Thymus (tissue), 11 donors: ENCODE measurements at regions not wholly inside any gene's neighbourhood (a gene's known extent, or its start where the extent isn't known, plus 50 kb on each side); places are given as distances from the start of the nearest gene placed in this dataset.

Experiments used
- DNase-seq, 9 donors: peaks; one replicate each; pipeline ENCODE4 v3.0.0-alpha.2; 2013; ENCODE audit warnings: low spot score in 9 of 9, low read depth in 6 of 9, missing footprints in 1 of 9
- H3K27ac ChIP-seq, 2 donors: one replicate each; pipeline ENCODE4 v1.5.1; 2013; ENCODE audit warnings: control low read depth in 1 of 2, low read depth in 1 of 2, low read length in 1 of 2, mild to moderate bottlenecking in 1 of 2, moderate library complexity in 1 of 2
- H3K27me3 ChIP-seq, 2 donors: one replicate each; pipeline ENCODE4 v1.5.1; 2013; ENCODE audit warnings: low read length in 1 of 2; ENCODE audit not compliant: control insufficient read depth in 2 of 2, insufficient read depth in 1 of 2
- H3K36me3 ChIP-seq, 2 donors: one replicate each; pipeline ENCODE4 v1.5.1; 2013; ENCODE audit warnings: low read length in 1 of 2, mild to moderate bottlenecking in 1 of 2, moderate library complexity in 1 of 2; ENCODE audit not compliant: control insufficient read depth in 2 of 2, insufficient read depth in 2 of 2
- H3K4me1 ChIP-seq, 2 donors: one replicate each; pipeline ENCODE4 v1.5.1; 2013; ENCODE audit warnings: low read length in 2 of 2; ENCODE audit not compliant: control insufficient read depth in 2 of 2, insufficient read depth in 2 of 2
- H3K4me3 ChIP-seq, 2 donors: one replicate each; pipeline ENCODE4 v1.5.1; 2013; ENCODE audit warnings: low read length in 2 of 2, control low read depth in 1 of 2, mild to moderate bottlenecking in 1 of 2
- H3K9me3 ChIP-seq, 2 donors: one replicate each; pipeline ENCODE4 v1.5.1; 2013; ENCODE audit warnings: low read length in 1 of 2, mild to moderate bottlenecking in 1 of 2; ENCODE audit not compliant: control insufficient read depth in 2 of 2, insufficient read depth in 1 of 2
- WGBS: extraction: QIAGEN DNeasy Blood & Tissue Kit; methylation state at CpG from one replicate; pipeline ENCODE4 v1.1.7; 2013; 5-methylcytosine and 5-hydroxymethylcytosine counted together
- donor health status: healthy.

GRCh38 chr18:70673831-70674230 lies 385.0 kb downstream of the SOCS6 start:
- 92% methylated on average over 6 of the region's 6 CpGs for WGBS
- DNase-seq: no peak
- H3K4me1 ChIP-seq: peaks cover 0 to 8% of the 10 kb centered on the region in 2 donors

GRCh38 chr18:70672581-70672980 lies 383.7 kb downstream of the SOCS6 start:
- Histone ChIP-seq H3K27me3 (no peaks in the 10 kb centered on the region), H3K4me3 (no peak overlapping the region), H3K36me3 (no peaks in the 10 kb centered on the region), H3K4me1 (peaks cover 0 to 8% of the 10 kb centered on the region in 2 donors), H3K27ac (peak overlapping the region in 1 of 2 donors; percentile 68), H3K9me3 (peaks cover 0 to 17% of the 10 kb centered on the region in 2 donors)
- WGBS: 32% methylated on average over 5 of the region's 5 CpGs
- peak in 3 of 9 donors; percentile 4 to 48 (median 5) for DNase-seq

More at GRCh38 chr18:70673831-70674230, 385.0 kb downstream of the SOCS6 start:
- Histone ChIP-seq H3K4me3 (no peak overlapping the region), H3K27ac (no peak overlapping the region), H3K9me3 (peaks cover 0 to 16% of the 10 kb centered on the region in 2 donors), H3K36me3 (no peaks in the 10 kb centered on the region), H3K27me3 (no peaks in the 10 kb centered on the region)

- DNase-seq: peak in 1 of 9 donors; percentile 20
- Histone ChIP-seq H3K27me3 (no peaks in the 10 kb centered on the region), H3K4me3 (no peak overlapping the region), H3K9me3 (peaks cover 0 to 17% of the 10 kb centered on the region in 2 donors), H3K36me3 (no peaks in the 10 kb centered on the region), H3K4me1 (peaks cover 0 to 8% of the 10 kb centered on the region in 2 donors), H3K27ac (peak overlapping the region in 1 of 2 donors; percentile 68)
- WGBS: 73% methylated on average over 9 of the region's 9 CpGs
Observed at GRCh38 chr18:70671889-70672565, 383.2 kb downstream of the SOCS6 start.

- peaks cover 0 to under 1% of the 10 kb centered on the region in 2 donors for H3K4me1 ChIP-seq
- no peak for DNase-seq
- H3K4me3 ChIP-seq: no peak overlapping the region
- no peaks in the 10 kb centered on the region for H3K27me3 ChIP-seq
- H3K36me3 ChIP-seq: no peaks in the 10 kb centered on the region
- peaks cover 0 to 20% of the 10 kb centered on the region in 2 donors for H3K9me3 ChIP-seq
- H3K27ac ChIP-seq: no peak overlapping the region
Observed at GRCh38 chr18:70666936-70667335, 378.1 kb downstream of the SOCS6 start.

- Histone ChIP-seq H3K4me3 (no peak overlapping the region), H3K36me3 (no peaks in the 10 kb centered on the region), H3K27ac (no peak overlapping the region), H3K27me3 (no peaks in the 10 kb centered on the region), H3K4me1 (no peaks in the 10 kb centered on the region), H3K9me3 (peaks cover 0 to 2% of the 10 kb centered on the region in 2 donors)
- WGBS: 32% methylated on average over 2 of the region's 2 CpGs
- no peak for DNase-seq
Observed at GRCh38 chr18:70663141-70663540, 374.3 kb downstream of the SOCS6 start.

GRCh38 chr18:70662588-70662987 lies 373.7 kb downstream of the SOCS6 start:
- no peaks in the 10 kb centered on the region for H3K36me3 ChIP-seq
- H3K27me3 ChIP-seq: no peaks in the 10 kb centered on the region
- DNase-seq: no peak
- H3K27ac ChIP-seq: no peak overlapping the region
- no peaks in the 10 kb centered on the region for H3K4me1 ChIP-seq
- H3K9me3 ChIP-seq: peaks cover 0 to 2% of the 10 kb centered on the region in 2 donors
- H3K4me3 ChIP-seq: no peak overlapping the region
- WGBS: 88% methylated on average over 4 of the region's 4 CpGs

- WGBS: 33% methylated on average over 13 of the region's 13 CpGs
- Histone ChIP-seq H3K4me3 (no peak overlapping the region), H3K27me3 (no peaks in the 10 kb centered on the region), H3K27ac (peak overlapping the region in 1 of 2 donors; percentile 14), H3K9me3 (peaks cover 0 to 2% of the 10 kb centered on the region in 2 donors), H3K36me3 (no peaks in the 10 kb centered on the region), H3K4me1 (no peaks in the 10 kb centered on the region)
- DNase-seq: peak in 6 of 9 donors; percentile 4 to 60 (median 8)
Observed at GRCh38 chr18:70659036-70659925, 370.4 kb downstream of the SOCS6 start.

GRCh38 chr18:70653671-70654070 lies 364.8 kb downstream of the SOCS6 start:
- H3K4me3 ChIP-seq: no peak overlapping the region
- H3K27ac ChIP-seq: no peak overlapping the region
- no peaks in the 10 kb centered on the region for H3K27me3 ChIP-seq
- no peak for DNase-seq
- no peaks in the 10 kb centered on the region for H3K4me1 ChIP-seq
- no peaks in the 10 kb centered on the region for H3K9me3 ChIP-seq
- no peaks in the 10 kb centered on the region for H3K36me3 ChIP-seq

- no peak overlapping the region for H3K27ac ChIP-seq
- no peak overlapping the region for H3K4me3 ChIP-seq
- H3K27me3 ChIP-seq: no peaks in the 10 kb centered on the region
- H3K36me3 ChIP-seq: no peaks in the 10 kb centered on the region
- 65% methylated on average over 2 of the region's 2 CpGs for WGBS
- DNase-seq: no peak
- H3K4me1 ChIP-seq: no peaks in the 10 kb centered on the region
- no peaks in the 10 kb centered on the region for H3K9me3 ChIP-seq
Observed at GRCh38 chr18:70650878-70651277, 362.0 kb downstream of the SOCS6 start.
